Stimulated activated CD8-positive, alpha-beta memory T cell treated with anti-CD3 and anti-CD28 coated beads, Interleukin-15, amount 100 ng/mL, for 1 hour (primary cell): ENCODE measurements at regions not wholly inside any gene's neighbourhood (a gene's known extent, or its start where the extent isn't known, plus 50 kb on each side); places are given as distances from the start of the nearest gene placed in this dataset.

ENCODE experiments used
- DNase-seq: peaks from one replicate; pipeline ENCODE4 v3.0.0-alpha.2; 2020; ENCODE audit warnings: low read depth

GRCh38 chr13:40480012-40480914, 186.2 kb downstream of the FOXO1 start:
- no peak for DNase-seq

- no peak for DNase-seq
Measured at GRCh38 chr13:40480915-40481516, 185.4 kb downstream of the FOXO1 start.

GRCh38 chr13:40483601-40484000, 182.8 kb downstream of the FOXO1 start:
- no peak for DNase-seq

- DNase-seq, result no peak
Measured at GRCh38 chr13:40484101-40484800, 182.2 kb downstream of the FOXO1 start.

GRCh38 chr13:40484974-40485373, 181.5 kb downstream of the FOXO1 start:
- DNase-seq, result no peak

- DNase-seq, result peak; percentile 22
Measured at GRCh38 chr13:40485611-40486517, 180.6 kb downstream of the FOXO1 start.

- DNase-seq, result no peak
Measured at GRCh38 chr13:40486518-40487163, 179.8 kb downstream of the FOXO1 start.

- DNase-seq, result no peak
Measured at GRCh38 chr13:40488869-40489391, 177.5 kb downstream of the FOXO1 start.

- DNase-seq, result no peak
Measured at GRCh38 chr13:40490086-40490758, 176.2 kb downstream of the FOXO1 start.

- DNase-seq, result no peak
Measured at GRCh38 chr13:40492511-40492910, 173.9 kb downstream of the FOXO1 start.

- DNase-seq, result no peak
Measured at GRCh38 chr13:40494513-40494912, 171.9 kb downstream of the FOXO1 start.

GRCh38 chr13:40494946-40495620, 171.4 kb downstream of the FOXO1 start:
- DNase-seq, result no peak

GRCh38 chr13:40495621-40496001, 170.8 kb downstream of the FOXO1 start:
- no peak for DNase-seq

GRCh38 chr13:40496035-40496810, 170.2 kb downstream of the FOXO1 start:
- DNase-seq, result no peak

GRCh38 chr13:40498461-40498860, 168.0 kb downstream of the FOXO1 start:
- no peak for DNase-seq

- DNase-seq, result no peak
Measured at GRCh38 chr13:40502236-40502635, 164.2 kb downstream of the FOXO1 start.

GRCh38 chr13:40503011-40503410, 163.4 kb downstream of the FOXO1 start:
- no peak for DNase-seq

GRCh38 chr13:40503966-40504591, 162.4 kb downstream of the FOXO1 start:
- DNase-seq, result no peak

GRCh38 chr13:40504641-40505040, 161.8 kb downstream of the FOXO1 start:
- DNase-seq, result no peak
